Thyroid gland (tissue), 4 donors: ENCODE measurements at regions not wholly inside any gene's neighbourhood (a gene's known extent, or its start where the extent isn't known, plus 50 kb on each side); places are given as distances from the start of the nearest gene placed in this dataset.
A peak's percentile ranks its signal among the peaks of the same experiment; 100 is the strongest.
"Not testable (repeated sequence)": the region's sequence is repeated elsewhere in the genome, so short reads cannot be mapped to it uniquely, and the experiment has no call there.

Experiments used
- DNase-seq, 2 donors: peaks; one replicate each; pipeline ENCODE4 v3.0.0-alpha.2; 2019
- H3K27ac ChIP-seq, 3 donors: fragments of 200-600 bp; sonication (generic); 1 replicate in 2 of 3; 2 replicates in 1 of 3; pipeline ENCODE4 v1.5.1; 2016 to 2019; ENCODE audit warnings: mild to moderate bottlenecking in 1 of 3, moderate library complexity in 1 of 3
- H3K27me3 ChIP-seq: fragments of 200-600 bp; sonication (generic); one replicate; pipeline ENCODE4 v1.5.1; 2019
- H3K36me3 ChIP-seq, 2 donors: fragments of 200-600 bp; sonication (generic); one replicate each; pipeline ENCODE4 v1.5.1; 2016 to 2019
- H3K4me1 ChIP-seq, 2 donors: fragments of 200-600 bp; sonication (generic); one replicate each; pipeline ENCODE4 v1.5.1; 2017 to 2019
- H3K4me3 ChIP-seq, 3 donors: fragments of 200-600 bp; sonication (generic); replicated peaks in 1 of 3; 1 replicate in 2 of 3; 2 replicates in 1 of 3; pipeline ENCODE4 v1.5.1; 2016; ENCODE audit warnings: mild to moderate bottlenecking in 1 of 3
- H3K9me3 ChIP-seq: fragments of 200-600 bp; sonication (generic); one replicate; pipeline ENCODE4 v1.5.1; 2017
- POLR2A ChIP-seq, 2 donors: fragments of 450-650 bp; IDR thresholded peaks; one replicate each; pipeline ENCODE4 v1.6.1; 2017; ENCODE audit warnings: antibody characterized with exemption in 2 of 2, mild to moderate bottlenecking in 2 of 2, moderate library complexity in 1 of 2
- WGBS, 2 donors: methylation state at CpG; one replicate each; pipeline ENCODE4 v1.1.5; 2017; 5-methylcytosine and 5-hydroxymethylcytosine counted together
- intact Hi-C: fragments of 100-400 bp; cut with DNase I; formaldehyde crosslinking; loops from one replicate; pipeline ENCODE4 v1.15.1; 2023
- TF ChIP-seq, protein P1 (sequence below), 6 experiments: fragments of 200-600 bp in 3 of 6; fragments of 450-650 bp in 3 of 6; sonication (generic) in 3 of 6; IDR thresholded peaks; one replicate each; pipeline ENCODE4 v1.5.1; 2016 to 2019; ENCODE audit warnings: antibody characterized with exemption in 6 of 6, mild to moderate bottlenecking in 2 of 6, inconsistent platforms in 1 of 6, moderate library complexity in 1 of 6

DNA sequence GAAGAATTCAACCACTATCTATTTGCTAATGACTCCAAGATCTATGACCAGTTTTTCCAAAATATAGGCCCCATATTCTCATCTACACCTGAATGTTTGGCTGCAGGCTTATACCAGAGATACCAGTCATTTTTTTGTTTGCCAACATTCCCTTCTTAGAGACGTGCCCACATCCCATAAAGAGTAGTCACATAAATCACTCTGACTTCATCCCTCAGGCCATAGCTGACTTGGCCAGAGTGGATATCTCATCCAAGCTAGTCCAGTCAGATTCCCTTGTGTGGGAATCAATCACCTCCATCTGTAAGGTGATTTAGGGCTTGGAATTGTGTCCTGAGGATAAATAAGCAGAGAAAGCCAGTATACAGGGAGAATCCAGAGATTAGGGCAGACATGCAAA lies 124.3 kb upstream of the SLC24A2 start:
- no peak overlapping the region for H3K27ac ChIP-seq
- no peaks in the 10 kb centered on the region for H3K27me3 ChIP-seq
- DNase-seq = no peak
- H3K9me3 ChIP-seq = no peaks in the 10 kb centered on the region
- TF ChIP-seq, protein P1, sequence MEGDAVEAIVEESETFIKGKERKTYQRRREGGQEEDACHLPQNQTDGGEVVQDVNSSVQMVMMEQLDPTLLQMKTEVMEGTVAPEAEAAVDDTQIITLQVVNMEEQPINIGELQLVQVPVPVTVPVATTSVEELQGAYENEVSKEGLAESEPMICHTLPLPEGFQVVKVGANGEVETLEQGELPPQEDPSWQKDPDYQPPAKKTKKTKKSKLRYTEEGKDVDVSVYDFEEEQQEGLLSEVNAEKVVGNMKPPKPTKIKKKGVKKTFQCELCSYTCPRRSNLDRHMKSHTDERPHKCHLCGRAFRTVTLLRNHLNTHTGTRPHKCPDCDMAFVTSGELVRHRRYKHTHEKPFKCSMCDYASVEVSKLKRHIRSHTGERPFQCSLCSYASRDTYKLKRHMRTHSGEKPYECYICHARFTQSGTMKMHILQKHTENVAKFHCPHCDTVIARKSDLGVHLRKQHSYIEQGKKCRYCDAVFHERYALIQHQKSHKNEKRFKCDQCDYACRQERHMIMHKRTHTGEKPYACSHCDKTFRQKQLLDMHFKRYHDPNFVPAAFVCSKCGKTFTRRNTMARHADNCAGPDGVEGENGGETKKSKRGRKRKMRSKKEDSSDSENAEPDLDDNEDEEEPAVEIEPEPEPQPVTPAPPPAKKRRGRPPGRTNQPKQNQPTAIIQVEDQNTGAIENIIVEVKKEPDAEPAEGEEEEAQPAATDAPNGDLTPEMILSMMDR (IDR thresholded peaks at IDR 0.05) = no peak
- TF ChIP-seq POLR2A (IDR thresholded peaks at IDR 0.05) = no peak
- H3K4me3 ChIP-seq = no peak overlapping the region
- no peaks in the 10 kb centered on the region for H3K4me1 ChIP-seq
- intact Hi-C loops = no loop called here
- 86 to 89% methylated on average over 1 of the region's 1 CpG for WGBS, 2 donors
- no peaks in the 10 kb centered on the region for H3K36me3 ChIP-seq

DNA sequence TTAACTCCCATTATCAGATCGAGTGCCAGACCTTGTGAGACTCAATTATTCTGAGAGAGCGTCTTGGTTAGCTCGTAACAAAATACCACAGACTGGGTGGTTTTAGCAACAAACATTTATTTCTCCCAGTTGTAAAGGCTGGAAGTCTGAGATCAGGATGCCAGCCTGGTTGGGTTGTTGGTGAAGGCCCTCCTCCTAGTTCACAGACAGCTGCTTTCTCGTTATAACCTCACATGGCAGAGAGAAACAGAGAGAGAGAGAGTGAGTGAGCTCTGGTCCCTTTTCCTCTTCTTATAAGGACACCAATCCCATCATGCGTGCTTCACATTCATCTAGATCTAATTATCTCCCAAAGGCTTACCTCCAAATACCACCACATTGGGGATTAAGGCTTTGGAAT lies 114.2 kb upstream of the SLC24A2 start:
- Histone ChIP-seq H3K4me3 (no peak overlapping the region), H3K27me3 (no peaks in the 10 kb centered on the region), H3K4me1 (no peaks in the 10 kb centered on the region), H3K36me3 (no peaks in the 10 kb centered on the region), H3K27ac (no peak overlapping the region), H3K9me3 (no peaks in the 10 kb centered on the region)
- DNase-seq = no peak
- intact Hi-C loops = no loop called here
- 78 to 81% methylated on average over 5 of the region's 5 CpGs for WGBS, 2 donors
- TF ChIP-seq, protein P1 (IDR thresholded peaks at IDR 0.05) = no peak
- TF ChIP-seq POLR2A (IDR thresholded peaks at IDR 0.05) = no peak

DNA sequence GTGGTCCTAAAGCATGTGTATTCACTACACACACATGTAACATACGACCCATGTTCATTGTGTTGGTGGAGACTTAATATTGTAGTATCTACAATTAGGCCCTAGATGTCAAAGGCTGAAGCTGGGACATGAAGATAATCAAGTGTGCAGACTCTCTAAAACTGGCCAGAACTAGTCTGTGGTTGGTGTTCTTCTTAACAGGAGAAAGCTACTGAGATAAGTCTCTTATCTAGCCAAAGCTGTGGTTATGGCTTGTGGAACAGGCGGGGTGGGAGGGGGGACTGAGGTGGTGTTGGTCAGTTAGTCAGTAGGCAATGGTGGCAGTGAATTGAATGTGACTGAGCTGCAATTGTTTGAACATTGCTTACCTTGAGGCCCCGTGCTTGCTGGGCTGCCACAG lies 112.7 kb upstream of the SLC24A2 start:
- WGBS, 2 donors = 83 to 84% methylated on average over 3 of the region's 3 CpGs
- TF ChIP-seq POLR2A (IDR thresholded peaks at IDR 0.05) = no peak
- TF ChIP-seq, protein P1 (IDR thresholded peaks at IDR 0.05) = no peak
- Histone ChIP-seq H3K9me3 (no peaks in the 10 kb centered on the region), H3K27me3 (no peaks in the 10 kb centered on the region), H3K27ac (no peak overlapping the region), H3K36me3 (no peaks in the 10 kb centered on the region), H3K4me3 (no peak overlapping the region), H3K4me1 (no peaks in the 10 kb centered on the region)
- DNase-seq = no peak
- intact Hi-C loops = no loop called here

DNA sequence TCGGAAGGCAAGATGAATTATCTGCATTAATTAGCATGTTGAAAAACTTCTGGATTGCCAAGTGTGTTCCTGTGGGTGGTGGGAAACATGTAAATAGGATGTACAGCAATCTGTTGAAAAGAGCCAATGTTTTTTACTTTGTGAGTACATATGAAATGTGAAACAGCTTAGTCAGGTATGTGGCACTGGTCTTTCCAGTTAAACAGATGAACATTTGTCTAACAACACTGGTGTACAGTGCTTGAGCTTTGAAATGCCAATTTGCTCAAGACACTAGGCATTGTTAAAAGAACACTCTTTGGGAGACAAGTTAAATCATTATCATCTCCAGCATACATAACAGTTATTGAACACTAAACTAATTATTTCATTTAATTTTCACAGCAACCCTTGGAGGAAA lies 107.3 kb upstream of the SLC24A2 start:
- H3K27ac ChIP-seq = no peak overlapping the region
- TF ChIP-seq, protein P1 (IDR thresholded peaks at IDR 0.05) = no peak
- TF ChIP-seq POLR2A (IDR thresholded peaks at IDR 0.05) = no peak
- WGBS, 2 donors = 94 to 97% methylated on average over 1 of the region's 1 CpG

DNA sequence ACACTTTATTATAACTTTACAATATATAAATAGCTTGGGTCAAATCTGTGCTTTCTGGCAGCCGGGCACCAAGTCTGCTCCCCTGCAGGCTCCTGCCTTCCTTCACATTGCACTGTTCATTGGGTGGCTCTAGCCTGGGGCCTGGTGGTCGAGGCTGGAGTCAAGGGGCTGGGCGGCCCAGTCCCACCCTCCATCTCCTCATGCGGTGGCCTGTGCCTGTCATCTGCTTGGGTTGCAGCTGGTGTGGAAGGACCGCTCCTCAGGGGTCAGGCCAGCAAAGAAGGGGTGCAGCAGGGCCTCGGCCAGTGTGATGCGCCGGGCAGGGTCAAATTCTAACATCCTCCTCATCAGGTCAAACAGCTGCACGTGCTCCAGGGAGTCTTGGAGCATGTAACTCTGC lies 106.7 kb upstream of the SLC24A2 start:
- H3K4me3 ChIP-seq, H3K27ac ChIP-seq, H3K9me3 ChIP-seq, H3K27me3 ChIP-seq, intact Hi-C loops, DNase-seq, H3K36me3 ChIP-seq: not testable (repeated sequence)
- WGBS, 2 donors = 92 to 94% methylated on average over 8 of the region's 9 CpGs
- H3K4me1 ChIP-seq = peaks cover 10 to 35% of the 10 kb centered on the region in 2 donors

More for the DNA sequence above, 107.3 kb upstream of the SLC24A2 start:
- Histone ChIP-seq H3K27me3 (no peaks in the 10 kb centered on the region), H3K4me3 (no peak overlapping the region), H3K4me1 (peaks cover 10 to 31% of the 10 kb centered on the region in 2 donors), H3K36me3 (no peaks in the 10 kb centered on the region), H3K9me3 (no peaks in the 10 kb centered on the region)
- no peak for DNase-seq
- intact Hi-C loops = no loop called here

DNA sequence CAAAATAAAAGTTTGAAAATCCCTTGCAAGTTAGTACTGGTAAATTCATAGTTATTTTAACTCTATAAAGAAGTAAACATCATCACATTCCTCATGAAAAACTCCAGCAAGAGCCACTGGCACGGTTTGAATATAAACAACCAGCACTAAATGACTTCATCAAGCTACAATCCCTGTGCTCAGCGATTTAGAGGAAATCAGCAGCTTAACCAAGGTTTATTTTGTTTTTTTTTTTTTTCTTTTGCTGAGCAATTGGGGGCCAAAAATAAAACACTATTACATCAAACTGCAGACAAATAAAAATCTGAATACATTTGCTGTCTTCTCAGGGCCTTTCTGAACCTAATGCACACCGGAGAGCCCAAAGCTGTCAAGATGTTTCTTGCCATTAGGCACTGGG lies 106.2 kb upstream of the SLC24A2 start:
- H3K9me3 ChIP-seq = no peaks in the 10 kb centered on the region
- H3K27me3 ChIP-seq = no peaks in the 10 kb centered on the region
- DNase-seq = no peak
- TF ChIP-seq, protein P1 (IDR thresholded peaks at IDR 0.05) = no peak
- no peak for TF ChIP-seq POLR2A (IDR thresholded peaks at IDR 0.05)
- peaks cover 10 to 35% of the 10 kb centered on the region in 2 donors for H3K4me1 ChIP-seq
- H3K27ac ChIP-seq = peak overlapping the region in 1 of 3 donors; percentile 29
- H3K36me3 ChIP-seq = no peaks in the 10 kb centered on the region
- 38 to 40% methylated on average over 3 of the region's 3 CpGs for WGBS, 2 donors
- intact Hi-C loops = no loop called here
- no peak overlapping the region for H3K4me3 ChIP-seq
